HEK293 (cell line): ENCODE measurements at regions not wholly inside any gene's neighbourhood (a gene's known extent, or its start where the extent isn't known, plus 50 kb on each side); places are given as distances from the start of the nearest gene placed in this dataset.

Experiments used
- CTCF ChIA-PET: fragments of 350-600 bp; formaldehyde crosslinking; extraction: SDS; loops from one replicate; lab custom pipeline; 2021; ENCODE audit warnings: antibody characterized with exemption; lab: Yijun Ruan, JAX
- POLR2A ChIA-PET: fragments of 300-600 bp; formaldehyde crosslinking; extraction: SDS; loops from one replicate; lab custom pipeline; 2020; ENCODE audit warnings: antibody characterized with exemption, inconsistent platforms; lab: Yijun Ruan, JAX
- H3K27ac ChIP-seq: fragments of 200-500 bp; sonication (Bioruptor generic); 2 replicates; pipeline ENCODE4 v1.5.1; 2014; ENCODE audit warnings: low read depth, low read length, control low read depth, inconsistent platforms; ENCODE audit errors: extremely low read depth
- H3K36me3 ChIP-seq, 2 experiments: fragments of 200-500 bp in 1 of 2; sonication (Bioruptor generic) in 1 of 2; 1 replicate in 1 of 2; 2 replicates in 1 of 2; pipeline ENCODE4 v1.5.1; 2014 to 2017; ENCODE audit warnings: inconsistent platforms in 2 of 2, low read length in 2 of 2; ENCODE audit not compliant: control insufficient read depth in 2 of 2, insufficient read depth in 1 of 2
- H3K4me1 ChIP-seq: fragments of 200-500 bp; sonication (Bioruptor generic); 2 replicates; pipeline ENCODE4 v1.5.1; 2014; ENCODE audit warnings: mild to moderate bottlenecking, low read length, inconsistent platforms; ENCODE audit not compliant: control insufficient read depth, insufficient read depth
- H3K4me3 ChIP-seq: 2 replicates; pipeline ENCODE4 v1.5.1; 2011; ENCODE audit warnings: low read depth, mild to moderate bottlenecking, control low read depth, low read length, moderate library complexity
- H3K9me3 ChIP-seq: fragments of 200-500 bp; sonication (Bioruptor generic); 2 replicates; pipeline ENCODE4 v1.5.1; 2014; ENCODE audit warnings: low read depth, low read length, inconsistent platforms; ENCODE audit not compliant: control insufficient read depth, insufficient read depth
- CTCF ChIP-seq: fragments of 450-650 bp; formaldehyde crosslinking; IDR thresholded peaks from 2 replicates; pipeline ENCODE4 v1.5.1; 2016; ENCODE audit warnings: missing biosample characterization, missing genetic modification characterization
- KLF1 ChIP-seq: fragments of 450-650 bp; formaldehyde crosslinking; IDR thresholded peaks from 2 replicates; pipeline ENCODE4 v1.5.1; 2016; ENCODE audit warnings: missing biosample characterization, missing genetic modification characterization
- KLF17 ChIP-seq: fragments of 450-650 bp; formaldehyde crosslinking; IDR thresholded peaks from 2 replicates; pipeline ENCODE4 v1.5.1; 2016; ENCODE audit warnings: missing biosample characterization, missing genetic modification characterization
- KLF8 ChIP-seq: fragments of 450-650 bp; formaldehyde crosslinking; IDR thresholded peaks from 2 replicates; pipeline ENCODE4 v1.5.1; 2016; ENCODE audit warnings: missing biosample characterization, missing genetic modification characterization
- PBX3 ChIP-seq: sonication (generic); formaldehyde crosslinking; IDR thresholded peaks from 2 replicates; pipeline ENCODE4 v1.8.1; 2022; ENCODE audit warnings: mild to moderate bottlenecking, moderate library complexity, missing genetic modification reagents
- SETDB1 ChIP-seq: IDR thresholded peaks from one replicate; pipeline ENCODE4 v1.6.1; 2017; ENCODE audit warnings: mild to moderate bottlenecking, low read length, moderate library complexity, mixed read lengths; ENCODE audit not compliant: insufficient read length
- YY1 ChIP-seq: fragments of 450-650 bp; formaldehyde crosslinking; IDR thresholded peaks from 2 replicates; pipeline ENCODE4 v1.5.1; 2018; ENCODE audit warnings: missing biosample characterization, missing genetic modification characterization
- ZBTB21 ChIP-seq: fragments of 450-650 bp; formaldehyde crosslinking; IDR thresholded peaks from 2 replicates; pipeline ENCODE4 v1.5.1; 2017; ENCODE audit warnings: missing biosample characterization, missing genetic modification characterization
- ZBTB44 ChIP-seq: fragments of 450-650 bp; IDR thresholded peaks from 2 replicates; pipeline ENCODE4 v1.5.1; 2018; ENCODE audit warnings: missing biosample characterization, mild to moderate bottlenecking, missing genetic modification characterization
- ZNF112 ChIP-seq: fragments of 450-650 bp; formaldehyde crosslinking; IDR thresholded peaks from 2 replicates; pipeline ENCODE4 v1.5.0; 2017; ENCODE audit warnings: missing biosample characterization, missing genetic modification characterization
- ZNF133 ChIP-seq: fragments of 450-650 bp; formaldehyde crosslinking; IDR thresholded peaks from 2 replicates; pipeline ENCODE4 v1.5.1; 2016; ENCODE audit warnings: missing biosample characterization, missing genetic modification characterization
- ZNF18 ChIP-seq: fragments of 450-650 bp; formaldehyde crosslinking; IDR thresholded peaks from 2 replicates; pipeline ENCODE4 v1.5.1; 2016; ENCODE audit warnings: missing biosample characterization, missing genetic modification characterization
- ZNF214 ChIP-seq: fragments of 450-650 bp; formaldehyde crosslinking; IDR thresholded peaks from 2 replicates; pipeline ENCODE4 v1.5.1; 2017; ENCODE audit warnings: missing biosample characterization, mild to moderate bottlenecking, missing genetic modification characterization, borderline replicate concordance
- ZNF48 ChIP-seq: fragments of 450-650 bp; formaldehyde crosslinking; IDR thresholded peaks from 2 replicates; pipeline ENCODE4 v1.5.1; 2016; ENCODE audit warnings: missing biosample characterization, missing genetic modification characterization
- ZNF501 ChIP-seq: fragments of 450-650 bp; formaldehyde crosslinking; IDR thresholded peaks from 2 replicates; pipeline ENCODE4 v1.5.1; 2016; ENCODE audit warnings: missing biosample characterization, missing genetic modification characterization
- ZNF510 ChIP-seq: fragments of 450-650 bp; formaldehyde crosslinking; IDR thresholded peaks from 2 replicates; pipeline ENCODE4 v1.5.1; 2018; ENCODE audit warnings: mild to moderate bottlenecking, missing genetic modification characterization, missing biosample characterization; ENCODE audit not compliant: insufficient replicate concordance
- ZNF530 ChIP-seq: fragments of 450-650 bp; formaldehyde crosslinking; IDR thresholded peaks from 2 replicates; pipeline ENCODE4 v1.5.1; 2016; ENCODE audit warnings: low read depth, missing biosample characterization, missing genetic modification characterization
- ZNF549 ChIP-seq: fragments of 450-650 bp; IDR thresholded peaks from 2 replicates; pipeline ENCODE4 v1.5.1; 2018; ENCODE audit warnings: missing biosample characterization, missing genetic modification characterization, mild to moderate bottlenecking, inconsistent platforms, moderate library complexity
- ZNF555 ChIP-seq: fragments of 450-650 bp; formaldehyde crosslinking; conservative IDR thresholded peaks from 2 replicates; pipeline ENCODE4 v1.5.1; 2017; ENCODE audit warnings: missing biosample characterization, mild to moderate bottlenecking, missing genetic modification characterization, inconsistent platforms
- ZNF626 ChIP-seq: fragments of 450-650 bp; sonication (Bioruptor Pico); formaldehyde crosslinking; IDR thresholded peaks from 2 replicates; pipeline ENCODE4 v1.5.1; 2018; ENCODE audit warnings: missing biosample characterization, missing genetic modification characterization, inconsistent platforms
- ZNF654 ChIP-seq: fragments of 450-650 bp; formaldehyde crosslinking; IDR thresholded peaks from 2 replicates; pipeline ENCODE4 v1.5.1; 2016; ENCODE audit warnings: low read depth, missing biosample characterization, missing genetic modification characterization
- ZNF677 ChIP-seq: fragments of 450-650 bp; IDR thresholded peaks from 2 replicates; pipeline ENCODE4 v1.5.0; 2018; ENCODE audit warnings: missing biosample characterization, mild to moderate bottlenecking, missing genetic modification characterization, moderate library complexity
- ZNF707 ChIP-seq: fragments of 450-650 bp; formaldehyde crosslinking; IDR thresholded peaks from 2 replicates; pipeline ENCODE4 v1.5.1; 2016; ENCODE audit warnings: missing biosample characterization, missing genetic modification characterization

GRCh38 chr2:60152226-60152833, 401.1 kb downstream of the BCL11A start (continued):
- TF ChIP-seq ZNF18 (tag by site-specific recombination) = no peak
- TF ChIP-seq ZNF214 = no peak
- TF ChIP-seq ZNF654 = peak; percentile 24; the same call in 1 of the 2 replicates
- TF ChIP-seq YY1 = no peak
- TF ChIP-seq KLF17 = no peak
- no peak for TF ChIP-seq KLF1 (tag by site-specific recombination)
- no peak for TF ChIP-seq ZNF48 (tag by site-specific recombination)
- TF ChIP-seq SETDB1 = peak; percentile 48
- TF ChIP-seq, all 188 proteins: peak for 2

- Histone ChIP-seq H3K27ac (no peak overlapping the region), H3K4me3 (no peak overlapping the region), H3K9me3 (no peaks in the 10 kb centered on the region; the same call in 1 of the 2 replicates), H3K36me3 (no peaks in the 10 kb centered on the region), H3K4me1 (no peaks in the 10 kb centered on the region)
- ChIA-PET POLR2A (no interaction called here), CTCF (interaction anchor here (0.8 kb wide), 1 partner anchor 14 kb away, joined by 3 read pairs; no protein-coding TSS in a partner anchor)
- TF ChIP-seq ZBTB44 (no peak), ZBTB21 (no peak), ZNF549 (no peak), ZNF530 (tag by site-specific recombination) (no peak), ZNF707 (tag by site-specific recombination) (no peak), KLF17 (no peak), ZNF112 (tag by site-specific recombination) (no peak), ZNF133 (tag by site-specific recombination) (no peak), ZNF555 (tag by site-specific recombination) (no peak), ZNF501 (tag by site-specific recombination) (no peak)
Measured at GRCh38 chr2:60149176-60149575, 404.3 kb downstream of the BCL11A start.

- Histone ChIP-seq H3K4me3 (no peak overlapping the region), H3K9me3 (no peaks in the 10 kb centered on the region; the same call in 1 of the 2 replicates), H3K27ac (no peak overlapping the region), H3K36me3 (no peaks in the 10 kb centered on the region), H3K4me1 (no peaks in the 10 kb centered on the region)
- CTCF ChIA-PET = interaction anchor here (0.8 kb wide), 1 partner anchor 15 kb away, joined by 3 read pairs; no protein-coding TSS in a partner anchor
- POLR2A ChIA-PET = no interaction called here
- TF ChIP-seq ZNF510 (no peak), KLF8 (tag by site-specific recombination) (no peak), ZNF18 (tag by site-specific recombination) (no peak), ZNF677 (tag by site-specific recombination) (no peak), PBX3 (CRISPR knock-in tag) (no peak), ZNF626 (no peak), CTCF (no peak)
Measured at GRCh38 chr2:60148716-60149115, 404.7 kb downstream of the BCL11A start.
